Erythroblast (primary cell): ENCODE measurements at regions not wholly inside any gene's neighbourhood (a gene's known extent, or its start where the extent isn't known, plus 50 kb on each side); places are given as distances from the start of the nearest gene placed in this dataset.

Source experiments
- GATA1 ChIP-seq: IDR thresholded peaks from 2 replicates; pipeline ENCODE4 v1.6.1; 2011; ENCODE audit warnings: low read depth, mild to moderate bottlenecking, control low read depth, low read length, moderate library complexity
- POLR2A ChIP-seq: IDR thresholded peaks from 2 replicates; pipeline ENCODE4 v1.6.1; 2011; ENCODE audit warnings: mild to moderate bottlenecking, low read length

DNA sequence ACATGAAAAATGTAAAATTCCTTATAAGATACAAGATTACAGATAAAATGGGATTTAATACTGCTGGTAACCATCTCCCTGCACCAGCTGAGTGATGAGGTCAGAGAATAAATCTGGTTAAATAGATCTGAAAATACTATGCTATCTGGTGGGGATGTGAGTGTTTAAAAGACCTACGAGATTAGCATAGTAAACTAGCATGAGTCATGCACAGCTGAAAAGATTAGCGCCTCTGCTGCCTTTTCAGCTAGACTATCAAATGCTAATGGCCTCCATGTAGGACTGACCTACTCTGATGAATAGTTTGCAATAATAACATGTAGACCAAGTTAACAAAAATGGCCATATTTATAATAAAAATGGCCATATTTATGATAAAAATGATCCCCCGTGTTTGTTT is 553.3 kb downstream of the C6orf118 start:
- TF ChIP-seq GATA1 = no peak
- TF ChIP-seq POLR2A = no peak
